HG03469 (cell line): ENCODE measurements at regions not wholly inside any gene's neighbourhood (a gene's known extent, or its start where the extent isn't known, plus 50 kb on each side); places are given as distances from the start of the nearest gene placed in this dataset.

ENCODE experiments used
- ATAC-seq: cut with Tn5 transposase; IDR thresholded peaks from one replicate; pipeline ENCODE4 v1.9.1; 2021; ENCODE audit warnings: mild to moderate bottlenecking, moderate library complexity, moderate number of reproducible peaks; ENCODE audit not compliant: unreplicated experiment

GRCh38 chr21:28267449-28267848, 725.2 kb downstream of the LTN1 start:
- ATAC-seq = no peak

- ATAC-seq = no peak
Observed at GRCh38 chr21:28266061-28266460, 726.6 kb downstream of the LTN1 start.

- no peak for ATAC-seq
Observed at GRCh38 chr21:28263974-28264373, 728.7 kb downstream of the LTN1 start.

- ATAC-seq = no peak
Observed at GRCh38 chr21:28261298-28261697, 731.4 kb downstream of the LTN1 start.

- ATAC-seq = no peak
Observed at GRCh38 chr21:28257276-28257675, 735.4 kb downstream of the LTN1 start.

- ATAC-seq = no peak
Observed at GRCh38 chr21:28256837-28257236, 735.8 kb downstream of the LTN1 start.

- no peak for ATAC-seq
Observed at GRCh38 chr21:28256420-28256831, 736.3 kb downstream of the LTN1 start.

- ATAC-seq = no peak
Observed at GRCh38 chr21:28253961-28254360, 738.7 kb downstream of the LTN1 start.

- ATAC-seq = no peak
Observed at GRCh38 chr21:28253338-28253737, 739.3 kb downstream of the LTN1 start.

- no peak for ATAC-seq
Observed at GRCh38 chr21:28252928-28253327, 739.7 kb downstream of the LTN1 start.

- ATAC-seq = no peak
Observed at GRCh38 chr21:28250946-28251345, 741.7 kb downstream of the LTN1 start.

- no peak for ATAC-seq
Observed at GRCh38 chr21:28247454-28248020, 745.1 kb downstream of the LTN1 start.

GRCh38 chr21:28240586-28240985, 752.1 kb downstream of the LTN1 start:
- no peak for ATAC-seq

- no peak for ATAC-seq
Observed at GRCh38 chr21:28239340-28239739, 753.3 kb downstream of the LTN1 start.

GRCh38 chr21:28237661-28238060, 755.0 kb downstream of the LTN1 start:
- no peak for ATAC-seq

GRCh38 chr21:28235169-28235895, 757.3 kb downstream of the LTN1 start:
- no peak for ATAC-seq

- no peak for ATAC-seq
Observed at GRCh38 chr21:28234326-28234725, 758.4 kb downstream of the LTN1 start.

GRCh38 chr21:28233536-28234220, 759.0 kb downstream of the LTN1 start:
- ATAC-seq = no peak

- ATAC-seq = no peak
Observed at GRCh38 chr21:28230559-28230958, 762.1 kb downstream of the LTN1 start.

- no peak for ATAC-seq
Observed at GRCh38 chr21:28229814-28230213, 762.9 kb downstream of the LTN1 start.

- ATAC-seq = no peak
Observed at GRCh38 chr21:28228636-28228995, 764.1 kb downstream of the LTN1 start.
